Uterus (tissue), 2 donors: ENCODE measurements at regions not wholly inside any gene's neighbourhood (a gene's known extent, or its start where the extent isn't known, plus 50 kb on each side); places are given as distances from the start of the nearest gene placed in this dataset.

ENCODE experiments used
- CTCF ChIP-seq, 4 experiments: fragments of 200-600 bp in 2 of 4; fragments of 450-650 bp in 2 of 4; sonication (generic) in 2 of 4; IDR thresholded peaks; one replicate each; pipeline ENCODE4 v1.5.1; 2016 to 2019; ENCODE audit warnings: antibody characterized with exemption in 4 of 4, mild to moderate bottlenecking in 2 of 4, moderate library complexity in 1 of 4
- POLR2A ChIP-seq, 2 donors: fragments of 450-650 bp; IDR thresholded peaks; one replicate each; pipeline ENCODE4 v1.6.1; 2016; ENCODE audit warnings: antibody characterized with exemption in 2 of 2, mild to moderate bottlenecking in 1 of 2, moderate library complexity in 1 of 2

GRCh38 chr5:154603953-154604679 is 126.1 kb upstream of the HAND1 start:
- TF ChIP-seq CTCF (IDR thresholded peaks at IDR 0.05): no peak
- TF ChIP-seq POLR2A (IDR thresholded peaks at IDR 0.05): no peak
